ENCODE measurements at regions not wholly inside any gene's neighbourhood (a gene's known extent, or its start where the extent isn't known, plus 50 kb on each side); places are given as distances from the start of the nearest gene placed in this dataset.
"Not testable (repeated sequence)": the region's sequence is repeated elsewhere in the genome, so short reads cannot be mapped to it uniquely, and the experiment has no call there.

- no peak for DNase-seq
Observed at GRCh38 chr14:105913861-105914260, 387.5 kb downstream of the TMEM121 start.

- DNase-seq = not testable (repeated sequence)
Observed at GRCh38 chr14:105914281-105914680, 387.9 kb downstream of the TMEM121 start.

DNA sequence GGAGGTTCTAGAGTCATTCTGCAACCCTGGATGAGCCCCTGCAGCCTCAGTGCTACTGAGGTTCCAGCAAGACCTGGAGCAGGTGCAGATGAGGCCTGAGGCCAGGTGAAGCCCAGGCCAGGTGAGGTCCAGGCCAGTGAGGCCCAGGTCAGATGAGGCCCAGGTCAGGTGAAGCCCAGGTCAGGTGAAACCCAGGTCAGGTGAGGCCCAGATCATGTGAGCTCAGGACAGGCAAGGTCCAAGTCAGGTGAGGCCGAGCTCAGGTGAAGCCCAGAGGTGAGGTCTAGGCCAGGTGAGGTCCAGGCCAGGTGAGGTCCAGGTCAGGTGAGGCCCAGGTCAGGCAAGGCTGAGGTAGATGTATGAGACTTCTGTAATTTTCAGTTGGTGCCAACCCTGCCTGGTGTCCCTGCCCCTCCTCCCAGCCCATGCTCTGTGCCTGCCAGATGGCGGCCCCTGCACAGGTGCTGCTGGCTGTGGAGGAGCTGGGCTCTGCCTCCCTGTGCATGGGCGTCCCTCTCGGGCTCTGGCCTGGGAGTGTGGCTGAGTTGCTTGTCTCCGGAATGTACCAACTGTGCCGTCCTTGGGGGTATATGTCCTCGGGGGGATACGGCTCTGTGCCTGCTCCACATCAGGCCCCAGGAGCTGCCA lies 388.5 kb downstream of the TMEM121 start:
- no peak for DNase-seq

DNA sequence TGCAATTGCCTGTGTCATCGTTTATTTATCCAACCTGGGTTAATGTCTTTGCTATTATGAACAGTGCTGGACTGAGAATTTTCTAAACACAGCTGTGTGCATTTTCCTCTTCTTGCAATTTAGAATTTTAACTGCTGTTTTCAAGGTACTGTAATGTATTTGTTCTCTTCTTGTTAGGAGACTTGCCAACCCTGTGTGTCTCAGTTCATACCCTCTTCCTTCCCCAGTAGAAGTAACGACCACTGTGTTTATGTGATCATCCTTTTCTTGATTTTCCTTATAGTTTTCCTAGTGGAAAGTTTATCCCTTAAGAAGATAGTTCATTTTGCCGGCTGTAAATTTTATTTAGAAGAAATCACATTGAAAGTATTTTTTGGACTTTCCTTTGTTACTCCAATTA lies 389.2 kb downstream of the TMEM121 start:
- not testable (repeated sequence) for DNase-seq

DNA sequence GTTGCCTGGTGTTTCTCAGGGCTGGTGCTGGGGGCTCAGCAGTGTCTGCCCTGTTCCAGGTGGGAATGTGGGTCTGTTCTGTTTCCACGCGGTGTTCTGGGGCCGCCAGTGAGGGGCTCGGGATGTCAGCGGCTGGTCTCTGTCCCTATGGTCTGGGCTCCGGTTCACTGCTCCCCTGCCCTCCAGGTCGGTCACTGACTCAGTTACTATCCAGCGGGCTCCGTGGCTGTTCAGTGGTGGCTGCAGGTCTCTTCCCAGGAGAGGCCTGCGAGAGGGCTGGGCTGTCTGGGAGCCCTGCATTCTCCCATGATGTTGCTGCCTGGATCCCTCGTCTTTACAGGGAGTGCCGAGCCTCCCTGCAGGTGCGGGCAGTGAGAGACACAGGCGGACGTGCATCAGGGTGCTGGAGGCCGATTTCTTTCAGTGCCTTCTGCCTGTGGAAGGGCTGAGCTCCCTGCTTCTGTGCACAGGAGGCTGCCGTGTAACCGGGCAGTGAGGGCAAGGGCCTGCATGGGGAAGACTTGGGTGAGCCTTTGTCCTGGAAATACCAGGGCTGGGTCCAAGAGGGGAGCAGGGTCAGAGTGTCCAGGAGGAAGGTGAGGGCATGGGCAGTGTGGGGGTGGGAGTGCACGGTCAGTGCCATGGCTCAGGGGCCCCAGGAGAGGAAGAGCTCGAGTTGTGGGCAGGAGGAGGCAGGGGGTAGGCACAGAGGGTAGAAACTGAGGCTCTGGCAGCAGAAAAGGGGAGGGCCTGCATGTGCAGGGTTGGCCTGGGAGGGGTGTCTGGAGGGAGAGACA lies 391.0 kb downstream of the TMEM121 start:
- not testable (repeated sequence) for DNase-seq

GRCh38 chr14:105917933-105918436 lies 391.6 kb downstream of the TMEM121 start:
- DNase-seq = no peak

- no peak for DNase-seq
Observed at GRCh38 chr14:105918496-105919262, 392.3 kb downstream of the TMEM121 start.

DNA sequence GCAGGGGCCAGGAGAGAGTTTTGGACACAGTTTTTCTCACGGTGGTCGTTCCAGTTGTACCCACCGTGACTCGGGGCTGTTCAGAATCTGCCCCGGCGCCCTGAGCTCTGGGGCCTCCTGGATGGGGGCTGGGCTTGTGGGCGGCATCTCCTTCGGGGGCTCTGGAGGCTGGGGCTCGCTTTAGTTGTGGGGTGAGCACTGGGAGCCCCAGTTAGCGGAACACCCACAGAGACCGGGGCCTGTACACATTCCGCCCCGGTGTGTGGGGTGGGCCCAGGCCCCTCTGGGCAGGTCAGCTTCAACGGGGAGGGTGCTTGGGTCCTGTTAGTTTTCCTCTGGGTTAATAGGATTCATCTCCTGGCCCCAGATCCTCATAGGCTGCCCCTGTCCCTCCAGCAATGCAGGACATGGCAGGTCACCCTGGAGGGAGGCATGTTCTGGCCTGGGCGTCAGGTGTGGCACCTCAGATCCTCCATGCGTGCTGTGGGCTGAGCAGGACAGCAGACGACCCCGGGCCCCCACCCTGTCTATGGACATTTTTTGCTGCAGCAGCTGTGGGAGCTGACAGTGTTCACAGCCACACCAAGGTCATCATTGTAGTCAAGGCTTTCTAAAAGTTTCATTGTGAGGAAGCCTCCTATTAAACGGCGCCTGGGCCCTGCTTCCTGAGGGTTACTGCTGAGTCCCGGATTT lies 393.2 kb downstream of the TMEM121 start:
- no peak for DNase-seq

GRCh38 chr14:105920151-105920700 lies 393.8 kb downstream of the TMEM121 start:
- not testable (repeated sequence) for DNase-seq

- DNase-seq = not testable (repeated sequence)
Observed at GRCh38 chr14:105920803-105921755, 394.7 kb downstream of the TMEM121 start.

DNA sequence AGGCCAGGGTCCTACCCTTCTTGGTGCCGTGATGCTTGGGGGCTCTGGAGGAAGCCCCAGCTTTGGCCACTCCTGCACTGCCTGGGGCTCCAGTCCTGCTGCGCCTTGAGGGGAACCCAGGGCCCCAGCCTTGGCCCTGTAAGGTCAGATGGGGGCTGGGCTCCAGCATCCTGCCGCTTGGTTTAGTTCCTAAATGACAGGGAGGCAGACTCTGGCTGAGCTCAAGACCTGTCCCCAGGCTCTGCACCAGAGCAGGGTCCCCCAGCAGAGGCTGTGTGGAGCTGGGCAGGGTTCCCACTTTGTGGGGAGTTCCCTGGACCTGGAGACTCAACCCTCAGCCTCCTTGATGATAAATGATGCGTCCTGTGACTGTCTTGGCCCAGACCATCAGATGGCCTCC lies 395.4 kb downstream of the TMEM121 start:
- not testable (repeated sequence) for DNase-seq

DNA sequence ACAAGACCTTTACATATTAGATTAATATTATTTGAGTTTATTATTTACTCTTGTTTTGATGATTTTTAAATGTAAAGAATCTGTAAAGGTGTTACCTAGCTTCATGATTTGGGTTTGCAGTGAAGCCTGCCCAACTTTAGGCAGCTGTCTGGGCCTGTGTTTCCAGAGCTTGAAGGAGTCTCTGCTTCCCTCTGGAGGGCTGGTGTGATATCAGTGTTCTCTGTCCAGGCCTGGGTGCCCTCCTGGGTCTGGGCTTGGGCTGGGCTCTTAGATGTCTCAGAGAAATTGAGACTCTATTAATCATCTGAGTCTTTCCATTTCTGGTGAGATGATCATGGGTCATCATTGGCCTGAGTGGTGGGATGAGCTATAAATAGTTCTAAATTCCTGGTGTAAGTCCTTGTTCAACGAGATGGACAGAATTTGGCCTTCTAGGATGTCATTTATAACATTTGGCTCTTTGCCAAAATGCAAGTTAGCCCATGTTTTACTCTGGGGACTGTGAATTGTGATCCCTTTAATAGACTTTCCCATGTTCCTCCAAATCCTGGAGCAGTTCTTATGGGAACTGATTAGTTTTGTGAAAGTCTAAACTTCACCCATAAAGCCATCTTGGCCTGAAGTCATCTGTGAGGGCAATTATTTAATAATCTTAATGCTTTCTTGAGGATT lies 397.3 kb downstream of the TMEM121 start:
- not testable (repeated sequence) for DNase-seq

DNA sequence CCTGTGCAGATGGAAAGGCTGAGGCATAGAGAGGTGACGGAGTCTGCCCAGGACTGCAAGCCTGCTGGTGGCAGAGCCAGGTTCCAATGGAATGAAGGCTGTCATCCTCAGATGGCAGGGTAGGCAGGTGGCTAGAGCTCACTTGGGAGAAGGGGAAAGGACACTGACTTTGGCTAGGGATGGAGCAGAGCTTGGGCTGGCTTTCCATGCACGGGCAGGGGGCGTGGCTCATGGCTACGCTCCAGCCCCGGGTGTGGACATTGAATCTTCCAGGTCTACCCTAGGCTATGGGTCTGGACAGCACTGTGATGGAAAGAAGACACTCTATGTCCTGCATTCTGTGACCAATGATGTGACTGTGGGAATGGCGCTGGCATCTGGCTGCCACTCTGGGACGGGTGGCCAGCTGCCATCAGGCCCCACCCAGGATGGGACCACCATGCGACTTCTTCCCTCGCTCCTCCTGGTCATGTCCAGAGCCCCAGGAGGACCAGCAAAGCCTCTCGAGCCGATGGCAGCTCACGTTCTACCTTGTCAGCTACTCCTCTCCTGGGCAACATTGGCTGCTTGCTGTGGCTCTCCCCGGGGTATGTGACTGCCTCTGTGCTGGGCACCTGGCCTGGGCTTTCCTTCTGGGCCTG lies 398.7 kb downstream of the TMEM121 start:
- DNase-seq = no peak

- no peak for DNase-seq
Observed at GRCh38 chr14:105925615-105926372, 399.4 kb downstream of the TMEM121 start.

- no peak for DNase-seq
Observed at GRCh38 chr14:105926373-105927095, 400.2 kb downstream of the TMEM121 start.

DNA sequence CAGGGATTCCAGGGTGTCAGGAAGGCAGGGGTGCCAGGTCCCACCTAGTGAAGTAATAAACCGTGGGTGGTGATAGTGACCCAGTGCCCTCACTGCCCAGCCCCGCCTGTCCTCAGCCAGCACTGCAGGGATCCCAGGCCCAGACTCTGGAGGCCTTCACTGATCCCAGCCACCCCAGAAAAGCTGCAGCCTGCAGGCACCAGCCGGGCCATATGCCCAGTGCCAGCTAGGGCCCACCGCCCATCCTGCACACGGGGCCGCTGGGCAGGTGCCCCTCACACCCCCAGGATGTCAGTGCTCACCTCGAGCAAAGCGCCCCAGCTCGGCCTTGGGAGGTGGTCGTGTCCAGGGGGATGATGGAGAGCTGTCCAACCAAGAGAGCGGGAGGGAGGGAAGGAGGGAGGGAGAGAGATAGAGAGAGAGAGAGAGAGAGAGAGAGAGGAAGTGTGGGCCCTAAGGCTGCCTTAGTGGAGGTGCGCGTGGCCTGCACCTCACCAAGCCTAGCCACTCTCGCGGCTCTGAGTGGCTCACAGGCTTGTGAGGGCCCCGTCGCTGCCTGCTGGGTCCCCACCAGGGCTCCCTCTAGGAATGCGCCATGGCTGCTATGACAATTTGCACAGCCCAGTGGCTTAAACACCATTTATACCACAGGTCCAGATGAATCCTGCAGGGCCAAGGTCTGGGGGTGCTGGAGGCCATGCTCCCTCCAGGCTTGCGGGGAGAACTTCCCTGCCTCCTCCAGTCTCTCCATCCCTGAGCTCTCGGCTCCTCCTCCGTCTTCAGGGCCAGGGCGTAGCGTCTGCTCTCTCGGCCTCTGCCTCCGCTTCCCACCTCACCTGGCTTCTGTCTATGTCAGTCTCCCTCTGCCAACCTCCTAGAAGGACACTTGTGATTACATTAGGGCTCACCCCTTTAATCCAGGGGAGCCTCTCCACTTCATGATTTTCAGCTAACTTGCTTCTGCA lies 401.0 kb downstream of the TMEM121 start:
- no peak for DNase-seq

Data from NCI-H510A treated with DMSO at 0.1 percent for 48 hours (cell line).